ENCODE measurements at regions not wholly inside any gene's neighbourhood (a gene's known extent, or its start where the extent isn't known, plus 50 kb on each side); places are given as distances from the start of the nearest gene placed in this dataset.
A peak's percentile ranks its signal among the peaks of the same experiment; 100 is the strongest.

DNA sequence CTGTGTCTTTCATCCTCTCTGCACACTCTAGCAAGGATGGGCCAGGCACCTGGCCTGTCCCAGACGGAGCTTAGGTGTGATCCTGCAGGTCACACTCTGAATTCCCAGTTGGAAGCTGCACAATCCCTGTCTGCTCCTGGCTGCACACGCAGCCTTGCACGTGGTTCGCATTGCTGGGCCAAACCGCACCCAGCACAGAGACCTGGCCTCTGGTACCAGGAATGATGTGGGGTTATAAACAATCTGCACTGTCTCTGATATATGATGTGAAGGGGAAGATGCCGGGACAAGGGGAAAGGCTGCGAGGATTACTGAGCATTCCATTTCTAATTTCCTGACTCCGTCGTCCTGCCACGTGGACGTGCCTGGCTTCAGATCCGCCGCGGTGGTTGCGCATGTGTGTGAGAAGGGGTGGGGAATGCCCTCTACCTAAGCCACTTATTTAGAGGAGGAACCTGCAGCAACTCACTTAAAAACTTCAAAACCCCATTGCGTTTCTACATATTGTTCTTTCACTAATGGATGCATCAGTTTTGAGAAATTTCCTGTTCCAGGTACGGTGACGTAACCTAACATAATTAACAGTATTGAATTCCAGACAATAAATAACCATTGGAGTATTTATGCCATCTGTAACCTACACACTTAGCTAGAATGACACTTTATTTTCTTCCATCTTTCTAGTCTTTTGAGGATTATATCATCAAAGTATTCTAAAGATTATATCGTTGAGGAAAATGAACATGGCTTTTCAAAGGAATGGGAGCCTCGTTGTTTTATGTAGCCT, 559.7 kb upstream of the MGMT start:
- H3K27ac ChIP-seq: no peak overlapping the region
- H3K4me3 ChIP-seq: no peak overlapping the region
- H3K4me1 ChIP-seq: no peaks in the 10 kb centered on the region
- DNase-seq (ENCODE audit: extremely low spot score in 2 of 2): peak in 1 of 2 donors; percentile 40
- H3K27me3 ChIP-seq: no peaks in the 10 kb centered on the region
- intact Hi-C loops (cut with DNase I): no loop called here
- no peak for TF ChIP-seq POLR2A (IDR thresholded peaks at IDR 0.05)
- TF ChIP-seq, protein P1, sequence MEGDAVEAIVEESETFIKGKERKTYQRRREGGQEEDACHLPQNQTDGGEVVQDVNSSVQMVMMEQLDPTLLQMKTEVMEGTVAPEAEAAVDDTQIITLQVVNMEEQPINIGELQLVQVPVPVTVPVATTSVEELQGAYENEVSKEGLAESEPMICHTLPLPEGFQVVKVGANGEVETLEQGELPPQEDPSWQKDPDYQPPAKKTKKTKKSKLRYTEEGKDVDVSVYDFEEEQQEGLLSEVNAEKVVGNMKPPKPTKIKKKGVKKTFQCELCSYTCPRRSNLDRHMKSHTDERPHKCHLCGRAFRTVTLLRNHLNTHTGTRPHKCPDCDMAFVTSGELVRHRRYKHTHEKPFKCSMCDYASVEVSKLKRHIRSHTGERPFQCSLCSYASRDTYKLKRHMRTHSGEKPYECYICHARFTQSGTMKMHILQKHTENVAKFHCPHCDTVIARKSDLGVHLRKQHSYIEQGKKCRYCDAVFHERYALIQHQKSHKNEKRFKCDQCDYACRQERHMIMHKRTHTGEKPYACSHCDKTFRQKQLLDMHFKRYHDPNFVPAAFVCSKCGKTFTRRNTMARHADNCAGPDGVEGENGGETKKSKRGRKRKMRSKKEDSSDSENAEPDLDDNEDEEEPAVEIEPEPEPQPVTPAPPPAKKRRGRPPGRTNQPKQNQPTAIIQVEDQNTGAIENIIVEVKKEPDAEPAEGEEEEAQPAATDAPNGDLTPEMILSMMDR (IDR thresholded peaks at IDR 0.05): no peak
- TF ChIP-seq POLR2AphosphoS5 (IDR thresholded peaks at IDR 0.05; ENCODE audit: insufficient read depth in 1 of 2, low read depth in 1 of 2): no peak
- no peaks in the 10 kb centered on the region for H3K9me3 ChIP-seq
- no peaks in the 10 kb centered on the region for H3K36me3 ChIP-seq

DNA sequence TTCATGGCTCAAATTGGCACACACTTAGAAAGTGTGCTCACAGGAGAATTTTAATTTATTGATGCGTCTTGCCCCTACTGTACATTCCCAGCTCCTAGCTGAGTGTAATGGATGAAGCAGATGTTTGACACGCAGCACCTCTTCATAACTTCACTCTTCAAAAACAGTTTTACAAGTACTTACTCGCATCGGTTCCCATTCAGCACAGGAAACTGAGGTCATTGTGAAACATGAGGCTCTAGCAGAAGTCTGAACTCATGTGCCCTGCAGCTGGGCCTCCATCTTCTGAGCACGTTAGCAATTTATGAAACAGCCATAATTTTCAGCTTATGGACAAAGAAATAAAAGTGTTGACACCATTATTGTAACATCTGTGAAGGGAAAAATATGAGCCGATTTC, 558.9 kb upstream of the MGMT start:
- TF ChIP-seq POLR2AphosphoS5 (IDR thresholded peaks at IDR 0.05; ENCODE audit: insufficient read depth in 1 of 2, low read depth in 1 of 2) (no peak), POLR2A (IDR thresholded peaks at IDR 0.05) (no peak)
- TF ChIP-seq, protein P1 (IDR thresholded peaks at IDR 0.05): no peak
- intact Hi-C loops (cut with DNase I): no loop called here

DNA sequence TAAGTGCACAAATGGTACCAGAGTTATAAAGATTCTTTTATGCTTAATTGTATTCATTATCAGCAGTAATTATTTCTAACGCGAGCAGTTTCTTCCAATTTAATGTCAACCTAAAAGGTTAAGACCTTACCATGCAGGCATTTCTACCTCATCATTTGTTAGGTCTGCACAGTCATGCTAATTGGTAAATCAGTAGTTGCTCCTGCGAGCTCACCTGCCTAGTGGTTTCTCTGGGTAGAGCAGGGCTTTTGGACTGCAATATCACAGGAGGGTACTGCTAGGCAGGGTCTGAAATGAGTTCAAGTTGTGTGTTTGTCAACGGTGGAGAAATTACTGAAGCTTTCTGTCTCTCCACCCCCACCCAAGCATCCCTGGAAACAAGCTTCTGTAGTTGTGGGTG, 558.5 kb upstream of the MGMT start:
- TF ChIP-seq POLR2AphosphoS5 (IDR thresholded peaks at IDR 0.05; ENCODE audit: insufficient read depth in 1 of 2, low read depth in 1 of 2) (no peak), POLR2A (IDR thresholded peaks at IDR 0.05) (no peak)
- TF ChIP-seq, protein P1 (IDR thresholded peaks at IDR 0.05): no peak
- intact Hi-C loops (cut with DNase I): no loop called here
- Histone ChIP-seq H3K4me3 (no peak overlapping the region), H3K36me3 (no peaks in the 10 kb centered on the region), H3K4me1 (no peaks in the 10 kb centered on the region), H3K27me3 (no peaks in the 10 kb centered on the region), H3K9me3 (no peaks in the 10 kb centered on the region), H3K27ac (no peak overlapping the region)
- DNase-seq (ENCODE audit: extremely low spot score in 2 of 2): no peak

More for the DNA sequence above, 558.9 kb upstream of the MGMT start:
- Histone ChIP-seq H3K27me3 (no peaks in the 10 kb centered on the region), H3K4me3 (no peak overlapping the region), H3K27ac (no peak overlapping the region), H3K4me1 (no peaks in the 10 kb centered on the region), H3K9me3 (no peaks in the 10 kb centered on the region), H3K36me3 (no peaks in the 10 kb centered on the region)
- peak in 1 of 2 donors; percentile 47 for DNase-seq (ENCODE audit: extremely low spot score in 2 of 2)

DNA sequence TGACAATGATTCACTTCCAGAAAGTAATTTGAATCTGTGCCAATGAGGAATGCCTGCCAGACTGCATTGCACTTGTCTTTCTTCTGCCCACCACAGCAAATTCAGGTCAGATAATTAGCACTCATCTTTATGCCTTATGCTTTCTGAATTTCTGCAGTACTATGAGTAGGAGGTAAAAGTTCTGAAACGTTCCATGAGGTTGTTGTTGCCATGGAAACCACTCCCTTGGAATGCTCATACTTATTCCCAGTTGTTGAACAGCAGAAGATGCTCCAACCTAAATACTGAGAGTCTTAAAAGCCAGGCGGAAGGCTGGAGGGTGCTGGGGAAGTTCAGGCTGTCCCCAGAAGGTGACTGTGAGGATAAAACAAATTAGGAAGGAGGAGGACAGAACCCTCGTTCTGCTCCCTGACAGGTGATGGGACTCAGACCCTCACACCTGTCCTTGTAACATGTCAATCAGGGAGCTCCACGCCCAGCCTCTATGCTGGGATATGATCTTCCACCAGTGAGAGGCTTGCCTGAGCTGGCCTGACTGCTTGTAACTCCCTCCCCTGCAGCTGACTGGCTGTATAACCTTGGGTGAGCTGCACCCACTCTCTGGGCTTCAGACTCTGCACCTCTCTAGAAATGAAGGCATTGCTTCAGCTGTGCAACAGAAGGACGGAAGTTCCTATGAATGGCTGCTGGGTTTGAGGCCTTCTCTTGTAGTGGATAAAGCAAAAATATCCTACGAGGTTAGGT, 554.3 kb upstream of the MGMT start:
- Histone ChIP-seq H3K27ac (no peak overlapping the region), H3K9me3 (no peaks in the 10 kb centered on the region), H3K4me1 (no peaks in the 10 kb centered on the region), H3K27me3 (no peaks in the 10 kb centered on the region), H3K36me3 (no peaks in the 10 kb centered on the region), H3K4me3 (no peak overlapping the region)
- DNase-seq (ENCODE audit: extremely low spot score in 2 of 2): peak in 1 of 2 donors; percentile 65
- TF ChIP-seq POLR2AphosphoS5 (IDR thresholded peaks at IDR 0.05; ENCODE audit: insufficient read depth in 1 of 2, low read depth in 1 of 2) (no peak), POLR2A (IDR thresholded peaks at IDR 0.05) (no peak)
- TF ChIP-seq, protein P1 (IDR thresholded peaks at IDR 0.05): no peak
- intact Hi-C loops (cut with DNase I): no loop called here

- Histone ChIP-seq H3K4me1 (no peaks in the 10 kb centered on the region), H3K27ac (no peak overlapping the region), H3K36me3 (no peaks in the 10 kb centered on the region), H3K9me3 (no peaks in the 10 kb centered on the region), H3K4me3 (no peak overlapping the region), H3K27me3 (no peaks in the 10 kb centered on the region)
- TF ChIP-seq, protein P1 (IDR thresholded peaks at IDR 0.05): no peak
- TF ChIP-seq POLR2A (IDR thresholded peaks at IDR 0.05) (no peak), POLR2AphosphoS5 (IDR thresholded peaks at IDR 0.05; ENCODE audit: insufficient read depth in 1 of 2, low read depth in 1 of 2) (no peak)
- intact Hi-C loops (cut with DNase I): no loop called here
- no peak for DNase-seq (ENCODE audit: extremely low spot score in 2 of 2)
Observed at GRCh38 chr10:128914681-128915080, 552.4 kb upstream of the MGMT start.
